A549 (cell line): ENCODE measurements at regions not wholly inside any gene's neighbourhood (a gene's known extent, or its start where the extent isn't known, plus 50 kb on each side); places are given as distances from the start of the nearest gene placed in this dataset.

Source experiments
- ATAC-seq, 2 experiments: fragments of 200-7000 bp in 1 of 2; fragments of >200 bp in 1 of 2; cut with Nextera tagmentation in 1 of 2; cut with Tn5 transposase in 1 of 2; 3 replicates each; pipeline versions ENCODE4 v1.8.0 to v1.9.1; 2018 to 2020; ENCODE audit warnings: mild to moderate bottlenecking in 1 of 2, moderate library complexity in 1 of 2
- CTCF ChIA-PET: fragments of 300-600 bp; sonication (Branson Sonifier 250); formaldehyde crosslinking; extraction: SDS; loops from one replicate; lab custom pipeline; 2021; ENCODE audit warnings: antibody characterized with exemption, inconsistent platforms; lab: Yijun Ruan, JAX
- POLR2A ChIA-PET: fragments of 350-600 bp; formaldehyde crosslinking; extraction: SDS; loops from one replicate; lab custom pipeline; 2021; ENCODE audit warnings: antibody characterized with exemption, inconsistent platforms; lab: Yijun Ruan, JAX
- DNase-seq, 2 experiments: peaks; one replicate each; pipeline versions ENCODE4 v3.0.0 to v3.0.0-alpha.2; 2011 to 2016; ENCODE audit warnings: low read depth in 1 of 2, low spot score in 1 of 2
- FAIRE-seq: peaks from 2 replicates; lab custom pipeline; 2011; peaks lifted over from hg19 to GRCh38; lab: Jason Lieb, UNC
- H3K27ac ChIP-seq, 2 experiments: fragments of >200 bp; sonication (Bioruptor Twin); formaldehyde crosslinking; 3 replicates each; pipeline ENCODE4 v1.5.1; 2016 to 2017
- H3K4me1 ChIP-seq: fragments of >200 bp; sonication (Bioruptor Twin); formaldehyde crosslinking; 3 replicates; pipeline ENCODE4 v1.6.1; 2016
- H3K4me2 ChIP-seq: fragments of >200 bp; sonication (Bioruptor Twin); formaldehyde crosslinking; 3 replicates; pipeline ENCODE4 v1.6.1; 2016
- H3K4me3 ChIP-seq: fragments of >200 bp; sonication (Bioruptor Twin); formaldehyde crosslinking; 3 replicates; pipeline ENCODE4 v1.5.1; 2016
- H3K9me3 ChIP-seq: fragments of >200 bp; sonication (Bioruptor Twin); formaldehyde crosslinking; 3 replicates; pipeline ENCODE4 v1.6.1; 2016
- CBX2 ChIP-seq: fragments of 200-600 bp; sonication (generic); IDR thresholded peaks from 2 replicates; pipeline ENCODE4 v1.6.1; 2016; ENCODE audit warnings: low read depth, mild to moderate bottlenecking, borderline replicate concordance
- CBX8 ChIP-seq: fragments of 200-600 bp; sonication (generic); IDR thresholded peaks from 2 replicates; pipeline ENCODE4 v1.6.1; 2016
- CEBPB ChIP-seq, 2 experiments: fragments of >200 bp in 1 of 2; sonication (Bioruptor Twin) in 1 of 2; formaldehyde crosslinking in 1 of 2; IDR thresholded peaks; 2 replicates each; pipeline ENCODE4 v1.6.1; 2012 to 2016
- CHD2 ChIP-seq: fragments of 150-350 bp; IDR thresholded peaks from 2 replicates; pipeline ENCODE4 v1.6.1; 2014; ENCODE audit warnings: low read length; ENCODE audit not compliant: partially characterized antibody
- ESRRA ChIP-seq: fragments of 150-350 bp; IDR thresholded peaks from 2 replicates; pipeline ENCODE4 v1.6.1; 2014; ENCODE audit warnings: mild to moderate bottlenecking, low read length, borderline replicate concordance
- FOSB ChIP-seq: fragments of 250-450 bp; sonication (Bioruptor Pico); IDR thresholded peaks from 2 replicates; pipeline ENCODE4 v1.5.0; 2020; ENCODE audit warnings: mild to moderate bottlenecking, moderate library complexity
- FOSL2 ChIP-seq, 2 experiments: fragments of 450-650 bp in 1 of 2; fragments of >200 bp in 1 of 2; sonication (Bioruptor Twin) in 1 of 2; formaldehyde crosslinking; IDR thresholded peaks; 2 replicates each; pipeline versions ENCODE4 v1.5.0 to v1.6.1; 2016 to 2020; ENCODE audit warnings: mild to moderate bottlenecking in 1 of 2, moderate library complexity in 1 of 2
- GATA3 ChIP-seq: IDR thresholded peaks from 2 replicates; pipeline ENCODE4 v1.6.1; 2012; ENCODE audit warnings: borderline replicate concordance
- HOXA7 ChIP-seq: fragments of 250-450 bp; sonication (Bioruptor Pico); IDR thresholded peaks from 2 replicates; pipeline ENCODE4 v1.5.0; 2020; ENCODE audit warnings: mild to moderate bottlenecking, moderate library complexity
- HOXB13 ChIP-seq: fragments of 250-450 bp; sonication (Bioruptor Pico); IDR thresholded peaks from 2 replicates; pipeline ENCODE4 v1.5.0; 2020; ENCODE audit warnings: low read depth, mild to moderate bottlenecking, moderate library complexity
- HOXB5 ChIP-seq: fragments of 250-450 bp; sonication (Bioruptor Pico); IDR thresholded peaks from 2 replicates; pipeline ENCODE4 v1.5.0; 2020; ENCODE audit warnings: mild to moderate bottlenecking, moderate library complexity
- KDM1A ChIP-seq: fragments of 200-600 bp; sonication (generic); IDR thresholded peaks from 2 replicates; pipeline ENCODE4 v1.6.1; 2016; ENCODE audit warnings: low read depth, mild to moderate bottlenecking
- KDM5A ChIP-seq: fragments of 200-600 bp; sonication (generic); IDR thresholded peaks from 2 replicates; pipeline ENCODE4 v1.6.1; 2016; ENCODE audit warnings: antibody characterized with exemption, mild to moderate bottlenecking
- MAZ ChIP-seq: fragments of 150-350 bp; IDR thresholded peaks from 2 replicates; pipeline ENCODE4 v1.6.1; 2014; ENCODE audit warnings: antibody characterized with exemption, low read depth, low read length, borderline replicate concordance
- NFE2L2 ChIP-seq: fragments of 150-350 bp; conservative IDR thresholded peaks from 2 replicates; pipeline ENCODE4 v1.6.1; 2014; ENCODE audit warnings: low read length
- NPAS2 ChIP-seq: fragments of 250-450 bp; sonication (Bioruptor Pico); IDR thresholded peaks from 2 replicates; pipeline ENCODE4 v1.8.0; 2022; ENCODE audit warnings: mild to moderate bottlenecking, moderate library complexity, borderline replicate concordance
- NR3C1 ChIP-seq: fragments of >200 bp; sonication (Bioruptor Twin); formaldehyde crosslinking; IDR thresholded peaks from 3 replicates; pipeline ENCODE4 v1.6.1; 2017
- PHF8 ChIP-seq: fragments of 200-600 bp; sonication (generic); IDR thresholded peaks from 2 replicates; pipeline ENCODE4 v1.6.1; 2016; ENCODE audit warnings: low read depth, mild to moderate bottlenecking, antibody characterized with exemption, moderate library complexity, borderline replicate concordance
- POLR2AphosphoS2 ChIP-seq: conservative IDR thresholded peaks from 2 replicates; pipeline ENCODE4 v1.6.1; 2012; ENCODE audit warnings: low read length, improper control_type of control experiment, inconsistent platforms
- RARB ChIP-seq: fragments of 250-450 bp; sonication (Bioruptor Pico); IDR thresholded peaks from 2 replicates; pipeline ENCODE4 v1.8.0; 2021; ENCODE audit warnings: mild to moderate bottlenecking, moderate library complexity
- RCOR1 ChIP-seq: fragments of 150-350 bp; IDR thresholded peaks from 2 replicates; pipeline ENCODE4 v1.6.1; 2014; ENCODE audit warnings: antibody characterized with exemption, low read length, low read depth
- ZC3H11A ChIP-seq: fragments of 450-650 bp; IDR thresholded peaks from 2 replicates; pipeline ENCODE4 v1.6.1; 2014; ENCODE audit warnings: antibody characterized with exemption, mild to moderate bottlenecking
- ZNF302 ChIP-seq: fragments of 250-450 bp; sonication (Bioruptor Pico); IDR thresholded peaks from 2 replicates; pipeline ENCODE4 v1.9.0; 2021; ENCODE audit warnings: inconsistent platforms, mild to moderate bottlenecking, moderate library complexity
- ZSCAN20 ChIP-seq: fragments of 250-450 bp; sonication (Bioruptor Pico); IDR thresholded peaks from 2 replicates; pipeline ENCODE4 v1.8.0; 2022; ENCODE audit warnings: mild to moderate bottlenecking, moderate library complexity
- WGBS: methylation state at CpG from one replicate; pipeline ENCODE4 v1.1.6; 2017; ENCODE audit errors: missing lambda C conversion rate; 5-methylcytosine and 5-hydroxymethylcytosine counted together
- TF ChIP-seq, protein P1 (sequence below): fragments of 150-350 bp; IDR thresholded peaks from 2 replicates; pipeline ENCODE4 v1.6.1; 2014; ENCODE audit warnings: low read depth, mild to moderate bottlenecking, low read length
- TF ChIP-seq, protein P2 (sequence below): fragments of 250-450 bp; sonication (Bioruptor Pico); IDR thresholded peaks from 2 replicates; pipeline ENCODE4 v1.5.0; 2021; ENCODE audit warnings: mild to moderate bottlenecking, moderate library complexity, borderline replicate concordance
- TF ChIP-seq, protein P3 (sequence below): fragments of 250-450 bp; sonication (Bioruptor Pico); IDR thresholded peaks from 2 replicates; pipeline ENCODE4 v1.5.0; 2020; ENCODE audit warnings: low read depth, mild to moderate bottlenecking, moderate library complexity
- TF ChIP-seq, protein P4 (sequence below): fragments of 450-650 bp; IDR thresholded peaks from 2 replicates; pipeline ENCODE4 v1.6.1; 2014; ENCODE audit warnings: antibody characterized with exemption
- TF ChIP-seq, protein P5 (sequence below): IDR thresholded peaks from 2 replicates; pipeline ENCODE4 v1.6.1; 2012

DNA sequence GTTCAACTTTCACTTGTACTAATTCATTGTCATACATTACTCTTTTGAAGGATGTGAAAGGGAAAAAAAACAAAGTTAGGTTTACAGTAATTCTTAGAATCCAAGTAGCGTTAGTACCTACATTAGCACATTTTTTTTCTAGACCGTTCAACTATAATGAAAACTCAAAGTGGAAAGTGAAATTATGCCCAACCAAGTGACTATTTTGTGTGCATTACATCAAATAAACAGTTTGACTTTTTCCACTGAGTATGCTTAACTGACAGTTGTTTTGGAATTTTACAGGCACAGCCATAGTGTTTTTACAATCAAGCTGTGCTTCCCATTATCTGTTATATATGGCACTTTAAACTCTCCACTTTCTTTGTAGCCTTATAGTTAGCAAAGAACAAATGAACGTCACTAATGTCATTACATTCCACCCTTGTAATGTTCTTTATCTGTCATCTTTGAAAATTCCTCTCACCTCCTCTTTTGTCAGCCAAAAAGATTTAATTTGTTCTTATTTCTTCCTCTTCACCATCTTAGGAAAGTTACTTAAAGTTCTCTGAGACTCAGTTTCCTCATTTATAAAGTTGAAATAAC is 142.3 kb upstream of the SOX2 start:
- H3K4me2 ChIP-seq, result no peak overlapping the region
- 16% methylated on average over 3 of the region's 3 CpGs for WGBS
- ChIA-PET POLR2A (no interaction called here), CTCF (no interaction called here)
- ATAC-seq (no peak), FAIRE-seq (no peak), DNase-seq (no peak)
- no peaks in the 10 kb centered on the region for H3K9me3 ChIP-seq
- TF ChIP-seq HOXB13 (no peak), CEBPB (IDR thresholded peaks at IDR 0.05) (no peak), NPAS2 (CRISPR knock-in tag) (no peak), CBX2 (no peak), GATA3 (no peak), CHD2 (no peak), PHF8 (no peak), NR3C1 (no peak), ZSCAN20 (CRISPR knock-in tag) (no peak), MAZ (no peak), KDM5A (no peak), KDM1A (no peak), FOSB (CRISPR knock-in tag) (no peak)
- TF ChIP-seq, protein P1, sequence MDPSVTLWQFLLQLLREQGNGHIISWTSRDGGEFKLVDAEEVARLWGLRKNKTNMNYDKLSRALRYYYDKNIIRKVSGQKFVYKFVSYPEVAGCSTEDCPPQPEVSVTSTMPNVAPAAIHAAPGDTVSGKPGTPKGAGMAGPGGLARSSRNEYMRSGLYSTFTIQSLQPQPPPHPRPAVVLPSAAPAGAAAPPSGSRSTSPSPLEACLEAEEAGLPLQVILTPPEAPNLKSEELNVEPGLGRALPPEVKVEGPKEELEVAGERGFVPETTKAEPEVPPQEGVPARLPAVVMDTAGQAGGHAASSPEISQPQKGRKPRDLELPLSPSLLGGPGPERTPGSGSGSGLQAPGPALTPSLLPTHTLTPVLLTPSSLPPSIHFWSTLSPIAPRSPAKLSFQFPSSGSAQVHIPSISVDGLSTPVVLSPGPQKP, result no peak
- TF ChIP-seq, protein P2, sequence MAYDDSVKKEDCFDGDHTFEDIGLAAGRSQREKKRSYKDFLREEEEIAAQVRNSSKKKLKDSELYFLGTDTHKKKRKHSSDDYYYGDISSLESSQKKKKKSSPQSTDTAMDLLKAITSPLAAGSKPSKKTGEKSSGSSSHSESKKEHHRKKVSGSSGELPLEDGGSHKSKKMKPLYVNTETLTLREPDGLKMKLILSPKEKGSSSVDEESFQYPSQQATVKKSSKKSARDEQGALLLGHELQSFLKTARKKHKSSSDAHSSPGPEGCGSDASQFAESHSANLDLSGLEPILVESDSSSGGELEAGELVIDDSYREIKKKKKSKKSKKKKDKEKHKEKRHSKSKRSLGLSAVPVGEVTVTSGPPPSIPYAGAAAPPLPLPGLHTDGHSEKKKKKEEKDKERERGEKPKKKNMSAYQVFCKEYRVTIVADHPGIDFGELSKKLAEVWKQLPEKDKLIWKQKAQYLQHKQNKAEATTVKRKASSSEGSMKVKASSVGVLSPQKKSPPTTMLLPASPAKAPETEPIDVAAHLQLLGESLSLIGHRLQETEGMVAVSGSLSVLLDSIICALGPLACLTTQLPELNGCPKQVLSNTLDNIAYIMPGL (CRISPR knock-in tag), result no peak
- H3K4me3 ChIP-seq, result no peak overlapping the region
- H3K27ac ChIP-seq, result no peak overlapping the region
- no peaks in the 10 kb centered on the region for H3K4me1 ChIP-seq

DNA sequence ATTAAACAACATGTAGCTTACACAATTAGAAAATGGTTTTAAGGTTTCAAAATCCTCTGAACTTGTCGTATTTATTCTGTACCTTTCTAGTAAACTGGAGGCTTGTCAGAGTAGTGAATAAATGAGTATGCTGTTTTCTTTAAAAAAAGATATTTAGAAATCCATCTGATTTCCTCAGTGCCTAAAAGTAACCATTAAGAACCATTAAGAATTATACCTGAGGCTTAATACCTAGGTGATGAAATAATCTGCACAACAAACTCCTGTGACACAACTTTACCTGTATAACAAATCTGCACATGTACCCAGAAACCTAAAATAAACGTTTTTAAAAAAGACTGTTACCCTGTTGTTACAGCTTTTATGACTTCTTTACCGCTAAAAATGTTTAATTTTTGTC is 143.0 kb upstream of the SOX2 start:
- H3K4me2 ChIP-seq, result no peak overlapping the region
- WGBS, result 10% methylated on average over 3 of the region's 3 CpGs
- TF ChIP-seq RCOR1 (no peak), ESRRA (no peak), RARB (CRISPR knock-in tag) (no peak), HOXB5 (CRISPR knock-in tag) (no peak), KDM1A (no peak), ZNF302 (no peak), FOSL2 (IDR thresholded peaks at IDR 0.05) (no peak), FOSL2 (CRISPR knock-in tag; IDR thresholded peaks at IDR 0.05) (no peak), NR3C1 (no peak), ZC3H11A (no peak), POLR2AphosphoS2 (no peak), KDM5A (no peak), CBX8 (no peak), PHF8 (no peak), HOXA7 (CRISPR knock-in tag) (no peak), NFE2L2 (no peak)
- TF ChIP-seq, protein P2 (CRISPR knock-in tag), result no peak
- TF ChIP-seq, protein P3, sequence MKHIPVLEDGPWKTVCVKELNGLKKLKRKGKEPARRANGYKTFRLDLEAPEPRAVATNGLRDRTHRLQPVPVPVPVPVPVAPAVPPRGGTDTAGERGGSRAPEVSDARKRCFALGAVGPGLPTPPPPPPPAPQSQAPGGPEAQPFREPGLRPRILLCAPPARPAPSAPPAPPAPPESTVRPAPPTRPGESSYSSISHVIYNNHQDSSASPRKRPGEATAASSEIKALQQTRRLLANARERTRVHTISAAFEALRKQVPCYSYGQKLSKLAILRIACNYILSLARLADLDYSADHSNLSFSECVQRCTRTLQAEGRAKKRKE, result no peak
- TF ChIP-seq, protein P4, sequence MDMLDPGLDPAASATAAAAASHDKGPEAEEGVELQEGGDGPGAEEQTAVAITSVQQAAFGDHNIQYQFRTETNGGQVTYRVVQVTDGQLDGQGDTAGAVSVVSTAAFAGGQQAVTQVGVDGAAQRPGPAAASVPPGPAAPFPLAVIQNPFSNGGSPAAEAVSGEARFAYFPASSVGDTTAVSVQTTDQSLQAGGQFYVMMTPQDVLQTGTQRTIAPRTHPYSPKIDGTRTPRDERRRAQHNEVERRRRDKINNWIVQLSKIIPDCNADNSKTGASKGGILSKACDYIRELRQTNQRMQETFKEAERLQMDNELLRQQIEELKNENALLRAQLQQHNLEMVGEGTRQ, result no peak
- TF ChIP-seq, protein P5, sequence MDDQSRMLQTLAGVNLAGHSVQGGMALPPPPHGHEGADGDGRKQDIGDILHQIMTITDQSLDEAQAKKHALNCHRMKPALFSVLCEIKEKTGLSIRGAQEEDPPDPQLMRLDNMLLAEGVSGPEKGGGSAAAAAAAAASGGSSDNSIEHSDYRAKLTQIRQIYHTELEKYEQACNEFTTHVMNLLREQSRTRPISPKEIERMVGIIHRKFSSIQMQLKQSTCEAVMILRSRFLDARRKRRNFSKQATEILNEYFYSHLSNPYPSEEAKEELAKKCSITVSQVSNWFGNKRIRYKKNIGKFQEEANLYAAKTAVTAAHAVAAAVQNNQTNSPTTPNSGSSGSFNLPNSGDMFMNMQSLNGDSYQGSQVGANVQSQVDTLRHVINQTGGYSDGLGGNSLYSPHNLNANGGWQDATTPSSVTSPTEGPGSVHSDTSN, result no peak
- TF ChIP-seq, all 56 proteins: peak for 0
- H3K4me1 ChIP-seq, result no peaks in the 10 kb centered on the region
- ChIA-PET POLR2A (no interaction called here), CTCF (no interaction called here)
- no peak for FAIRE-seq
- H3K4me3 ChIP-seq, result no peak overlapping the region
- H3K27ac ChIP-seq, result no peak overlapping the region
- H3K9me3 ChIP-seq, result no peaks in the 10 kb centered on the region
- ATAC-seq, result no peak
- no peak for DNase-seq
